ENCODE measurements at regions not wholly inside any gene's neighbourhood (a gene's known extent, or its start where the extent isn't known, plus 50 kb on each side); places are given as distances from the start of the nearest gene placed in this dataset.

- no peak overlapping the region for H3K4me2 ChIP-seq
- no peak overlapping the region for H3K27ac ChIP-seq (ENCODE audit: low read depth)
Observed at GRCh38 chr7:88455696-88456095, 149.0 kb upstream of the STEAP4 start.

More at GRCh38 chr7:88455696-88456095, 149.0 kb upstream of the STEAP4 start:
- H3K27me3 Mint-ChIP-seq (ENCODE audit: insufficient read depth, low read depth, poor library complexity), result no peaks in the 10 kb centered on the region
- H3K4me3 Mint-ChIP-seq, result no peak overlapping the region
- no peak overlapping the region for H3K27ac Mint-ChIP-seq
- H3K36me3 Mint-ChIP-seq (ENCODE audit: low read depth), result no peaks in the 10 kb centered on the region
- Histone ChIP-seq H3K4me3 (no peak overlapping the region), H2AFZ (no peak overlapping the region; the same call in 1 of the 2 replicates), H3F3A (replicated peaks; ENCODE audit: low read depth) (no peaks in the 10 kb centered on the region), H3K4me1 (ENCODE audit: insufficient read depth) (no peaks in the 10 kb centered on the region; the same call in 1 of the 2 replicates), H3K79me2 (replicated peaks; ENCODE audit: insufficient read depth) (no peaks in the 10 kb centered on the region), H4K20me1 (replicated peaks; ENCODE audit: insufficient read depth) (no peaks in the 10 kb centered on the region), H3K27me3 (ENCODE audit: insufficient read depth) (no peaks in the 10 kb centered on the region), H3K36me3 (ENCODE audit: insufficient read depth) (no peaks in the 10 kb centered on the region), H3K9me2 (ENCODE audit: insufficient read depth) (no peaks in the 10 kb centered on the region)
- no peak for ATAC-seq
- DNase-seq (ENCODE audit: low spot score), result no peak
- no peaks in the 10 kb centered on the region for H3K9me3 Mint-ChIP-seq
- no peak for TF ChIP-seq STAT1 (IDR thresholded peaks at IDR 0.05; ENCODE audit: unreplicated experiment)
- TF ChIP-seq CREB1 (CRISPR knock-in tag; IDR thresholded peaks at IDR 0.05; ENCODE audit: low read depth), result no peak
- no peak for TF ChIP-seq POLR2AphosphoS5 (IDR thresholded peaks at IDR 0.05; ENCODE audit: low read depth)
- no peak for TF ChIP-seq ZNF114 (CRISPR knock-in tag; IDR thresholded peaks at IDR 0.05)
- TF ChIP-seq ETS1 (IDR thresholded peaks at IDR 0.05), result no peak
- TF ChIP-seq JUNB (IDR thresholded peaks at IDR 0.05; ENCODE audit: unreplicated experiment), result no peak
- no peak for TF ChIP-seq ZNF331 (CRISPR knock-in tag; IDR thresholded peaks at IDR 0.05; ENCODE audit: low read depth)
- TF ChIP-seq, protein P1, sequence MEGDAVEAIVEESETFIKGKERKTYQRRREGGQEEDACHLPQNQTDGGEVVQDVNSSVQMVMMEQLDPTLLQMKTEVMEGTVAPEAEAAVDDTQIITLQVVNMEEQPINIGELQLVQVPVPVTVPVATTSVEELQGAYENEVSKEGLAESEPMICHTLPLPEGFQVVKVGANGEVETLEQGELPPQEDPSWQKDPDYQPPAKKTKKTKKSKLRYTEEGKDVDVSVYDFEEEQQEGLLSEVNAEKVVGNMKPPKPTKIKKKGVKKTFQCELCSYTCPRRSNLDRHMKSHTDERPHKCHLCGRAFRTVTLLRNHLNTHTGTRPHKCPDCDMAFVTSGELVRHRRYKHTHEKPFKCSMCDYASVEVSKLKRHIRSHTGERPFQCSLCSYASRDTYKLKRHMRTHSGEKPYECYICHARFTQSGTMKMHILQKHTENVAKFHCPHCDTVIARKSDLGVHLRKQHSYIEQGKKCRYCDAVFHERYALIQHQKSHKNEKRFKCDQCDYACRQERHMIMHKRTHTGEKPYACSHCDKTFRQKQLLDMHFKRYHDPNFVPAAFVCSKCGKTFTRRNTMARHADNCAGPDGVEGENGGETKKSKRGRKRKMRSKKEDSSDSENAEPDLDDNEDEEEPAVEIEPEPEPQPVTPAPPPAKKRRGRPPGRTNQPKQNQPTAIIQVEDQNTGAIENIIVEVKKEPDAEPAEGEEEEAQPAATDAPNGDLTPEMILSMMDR (conservative IDR thresholded peaks at IDR 0.05; ENCODE audit: low read depth in 2 of 2), result no peak
- no peak for TF ChIP-seq EZH2 (IDR thresholded peaks at IDR 0.05; ENCODE audit: low read depth, unreplicated experiment)
- TF ChIP-seq, protein P2, sequence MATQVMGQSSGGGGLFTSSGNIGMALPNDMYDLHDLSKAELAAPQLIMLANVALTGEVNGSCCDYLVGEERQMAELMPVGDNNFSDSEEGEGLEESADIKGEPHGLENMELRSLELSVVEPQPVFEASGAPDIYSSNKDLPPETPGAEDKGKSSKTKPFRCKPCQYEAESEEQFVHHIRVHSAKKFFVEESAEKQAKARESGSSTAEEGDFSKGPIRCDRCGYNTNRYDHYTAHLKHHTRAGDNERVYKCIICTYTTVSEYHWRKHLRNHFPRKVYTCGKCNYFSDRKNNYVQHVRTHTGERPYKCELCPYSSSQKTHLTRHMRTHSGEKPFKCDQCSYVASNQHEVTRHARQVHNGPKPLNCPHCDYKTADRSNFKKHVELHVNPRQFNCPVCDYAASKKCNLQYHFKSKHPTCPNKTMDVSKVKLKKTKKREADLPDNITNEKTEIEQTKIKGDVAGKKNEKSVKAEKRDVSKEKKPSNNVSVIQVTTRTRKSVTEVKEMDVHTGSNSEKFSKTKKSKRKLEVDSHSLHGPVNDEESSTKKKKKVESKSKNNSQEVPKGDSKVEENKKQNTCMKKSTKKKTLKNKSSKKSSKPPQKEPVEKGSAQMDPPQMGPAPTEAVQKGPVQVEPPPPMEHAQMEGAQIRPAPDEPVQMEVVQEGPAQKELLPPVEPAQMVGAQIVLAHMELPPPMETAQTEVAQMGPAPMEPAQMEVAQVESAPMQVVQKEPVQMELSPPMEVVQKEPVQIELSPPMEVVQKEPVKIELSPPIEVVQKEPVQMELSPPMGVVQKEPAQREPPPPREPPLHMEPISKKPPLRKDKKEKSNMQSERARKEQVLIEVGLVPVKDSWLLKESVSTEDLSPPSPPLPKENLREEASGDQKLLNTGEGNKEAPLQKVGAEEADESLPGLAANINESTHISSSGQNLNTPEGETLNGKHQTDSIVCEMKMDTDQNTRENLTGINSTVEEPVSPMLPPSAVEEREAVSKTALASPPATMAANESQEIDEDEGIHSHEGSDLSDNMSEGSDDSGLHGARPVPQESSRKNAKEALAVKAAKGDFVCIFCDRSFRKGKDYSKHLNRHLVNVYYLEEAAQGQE (IDR thresholded peaks at IDR 0.05; ENCODE audit: unreplicated experiment), result no peak
- TF ChIP-seq NANOG (IDR thresholded peaks at IDR 0.05; ENCODE audit: borderline replicate concordance), result no peak
- TF ChIP-seq EZH2phosphoT487 (IDR thresholded peaks at IDR 0.05; ENCODE audit: unreplicated experiment), result no peak
- H3K4me1 Mint-ChIP-seq, result peaks cover 6% of the 10 kb centered on the region; the same call in 2 of the 3 replicates
